Epithelial cell of esophagus (primary cell): ENCODE measurements at regions not wholly inside any gene's neighbourhood (a gene's known extent, or its start where the extent isn't known, plus 50 kb on each side); places are given as distances from the start of the nearest gene placed in this dataset.

Source experiments
- DNase-seq: peaks from one replicate; pipeline ENCODE4 v3.0.0; 2010; ENCODE audit warnings: low read depth
- H3K4me3 ChIP-seq: 2 replicates; pipeline ENCODE4 v1.5.1; 2011; ENCODE audit warnings: mild to moderate bottlenecking, low read length, control low read depth
- TF ChIP-seq, protein P1 (sequence below): IDR thresholded peaks from 2 replicates; pipeline ENCODE4 v1.5.1; 2011; ENCODE audit warnings: low read depth, mild to moderate bottlenecking, low read length, control low read depth, inconsistent platforms; ENCODE audit not compliant: insufficient read depth; ENCODE audit errors: missing control alignments

DNA sequence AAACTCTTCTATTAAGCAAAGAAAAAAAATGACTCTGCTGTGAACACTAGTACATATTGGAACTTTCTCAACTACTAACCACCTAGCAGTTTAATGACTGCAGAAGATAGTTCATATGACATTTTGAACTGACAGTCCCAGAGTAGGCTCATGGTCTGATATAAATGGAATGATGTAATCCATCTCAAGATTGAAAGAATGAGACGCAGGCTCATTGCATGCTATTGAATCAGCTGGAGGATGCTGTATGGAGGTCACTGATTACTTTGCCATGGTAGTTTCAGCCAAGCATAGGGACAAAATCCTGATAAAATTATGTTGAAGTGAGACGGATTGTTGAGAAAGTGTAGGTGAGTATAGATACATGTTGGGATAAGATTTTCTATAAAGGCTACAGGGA, 217.6 kb upstream of the SEMA3E start:
- H3K4me3 ChIP-seq: no peak overlapping the region
- TF ChIP-seq, protein P1, sequence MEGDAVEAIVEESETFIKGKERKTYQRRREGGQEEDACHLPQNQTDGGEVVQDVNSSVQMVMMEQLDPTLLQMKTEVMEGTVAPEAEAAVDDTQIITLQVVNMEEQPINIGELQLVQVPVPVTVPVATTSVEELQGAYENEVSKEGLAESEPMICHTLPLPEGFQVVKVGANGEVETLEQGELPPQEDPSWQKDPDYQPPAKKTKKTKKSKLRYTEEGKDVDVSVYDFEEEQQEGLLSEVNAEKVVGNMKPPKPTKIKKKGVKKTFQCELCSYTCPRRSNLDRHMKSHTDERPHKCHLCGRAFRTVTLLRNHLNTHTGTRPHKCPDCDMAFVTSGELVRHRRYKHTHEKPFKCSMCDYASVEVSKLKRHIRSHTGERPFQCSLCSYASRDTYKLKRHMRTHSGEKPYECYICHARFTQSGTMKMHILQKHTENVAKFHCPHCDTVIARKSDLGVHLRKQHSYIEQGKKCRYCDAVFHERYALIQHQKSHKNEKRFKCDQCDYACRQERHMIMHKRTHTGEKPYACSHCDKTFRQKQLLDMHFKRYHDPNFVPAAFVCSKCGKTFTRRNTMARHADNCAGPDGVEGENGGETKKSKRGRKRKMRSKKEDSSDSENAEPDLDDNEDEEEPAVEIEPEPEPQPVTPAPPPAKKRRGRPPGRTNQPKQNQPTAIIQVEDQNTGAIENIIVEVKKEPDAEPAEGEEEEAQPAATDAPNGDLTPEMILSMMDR: no peak
- DNase-seq: no peak

DNA sequence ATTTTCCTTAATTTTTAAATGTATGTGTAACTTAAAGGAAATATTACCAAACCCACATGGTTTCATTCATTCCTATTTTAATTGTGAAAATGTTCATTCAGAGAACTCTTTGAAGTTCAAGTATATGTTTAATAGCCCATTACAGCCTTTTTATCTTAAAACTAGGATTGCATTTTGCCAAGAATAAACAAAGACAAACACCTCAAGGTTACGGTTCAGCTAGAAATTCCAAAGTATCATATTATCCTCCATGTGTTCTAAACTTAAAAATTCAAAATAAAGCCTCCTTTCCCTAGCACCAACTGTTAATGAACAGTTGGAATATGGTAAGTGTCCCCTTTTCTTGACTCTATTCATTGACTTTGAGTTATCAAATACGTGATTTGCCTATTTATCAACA, 215.6 kb upstream of the SEMA3E start:
- DNase-seq: no peak
- TF ChIP-seq, protein P1: no peak
- H3K4me3 ChIP-seq: no peak overlapping the region

DNA sequence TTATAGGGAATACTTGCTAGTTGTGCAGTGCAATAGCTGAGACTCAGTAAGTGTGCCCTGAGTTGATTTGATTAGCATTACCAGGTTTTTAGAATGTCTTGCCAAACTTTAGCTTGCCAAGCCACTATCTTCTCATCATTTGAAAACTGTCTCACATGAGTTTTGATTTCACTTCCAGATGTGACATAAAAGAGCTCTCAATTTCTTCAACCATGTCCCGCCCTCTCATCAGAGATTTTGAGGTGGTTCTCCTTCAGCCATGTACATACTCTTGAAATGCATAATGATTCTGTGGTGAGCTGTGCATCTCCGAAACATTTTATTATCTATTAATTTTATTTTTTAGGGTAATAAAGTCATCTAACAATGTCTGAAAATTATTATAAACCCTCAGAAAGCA, 215.0 kb upstream of the SEMA3E start:
- no peak overlapping the region for H3K4me3 ChIP-seq
- DNase-seq: no peak
- TF ChIP-seq, protein P1: no peak

DNA sequence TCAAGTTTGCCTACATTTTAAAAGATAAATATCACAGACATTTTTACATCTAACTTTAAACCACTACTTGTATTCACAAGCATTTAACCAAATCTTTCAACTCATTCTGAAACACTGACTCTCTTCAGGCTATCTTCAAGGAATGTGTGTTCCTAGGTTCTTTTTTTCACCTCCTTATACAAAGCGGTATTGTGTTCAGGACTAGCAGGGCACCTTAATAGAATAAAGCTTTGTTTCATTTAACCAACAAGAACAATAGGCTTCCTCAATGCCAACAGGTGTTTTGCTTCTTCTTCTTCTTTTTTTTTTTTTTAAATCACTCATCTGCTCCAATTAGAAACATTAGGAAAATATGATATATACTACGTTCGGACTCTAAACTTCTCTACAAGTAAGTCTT, 212.9 kb upstream of the SEMA3E start:
- TF ChIP-seq, protein P1: no peak
- DNase-seq: no peak
- no peak overlapping the region for H3K4me3 ChIP-seq

DNA sequence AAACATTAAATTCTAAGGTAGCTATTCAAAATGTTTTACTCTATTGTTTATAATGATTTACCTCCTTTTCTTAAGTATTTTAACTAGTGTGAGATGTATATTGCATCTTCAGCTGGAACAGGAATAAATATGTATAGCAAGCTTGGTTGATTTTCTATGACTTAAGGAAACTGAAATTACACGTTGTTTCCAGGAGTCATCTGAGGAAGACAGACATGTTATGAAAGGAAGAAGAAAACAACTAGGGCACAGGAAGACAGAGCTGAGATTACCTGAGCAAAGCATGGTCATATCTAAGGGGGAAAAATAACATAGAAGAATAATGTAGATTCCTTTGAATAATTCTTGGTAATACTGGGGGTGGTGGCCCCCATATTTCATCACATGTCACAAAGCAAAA, 210.9 kb upstream of the SEMA3E start:
- H3K4me3 ChIP-seq: no peak overlapping the region
- DNase-seq: no peak
- TF ChIP-seq, protein P1: no peak

DNA sequence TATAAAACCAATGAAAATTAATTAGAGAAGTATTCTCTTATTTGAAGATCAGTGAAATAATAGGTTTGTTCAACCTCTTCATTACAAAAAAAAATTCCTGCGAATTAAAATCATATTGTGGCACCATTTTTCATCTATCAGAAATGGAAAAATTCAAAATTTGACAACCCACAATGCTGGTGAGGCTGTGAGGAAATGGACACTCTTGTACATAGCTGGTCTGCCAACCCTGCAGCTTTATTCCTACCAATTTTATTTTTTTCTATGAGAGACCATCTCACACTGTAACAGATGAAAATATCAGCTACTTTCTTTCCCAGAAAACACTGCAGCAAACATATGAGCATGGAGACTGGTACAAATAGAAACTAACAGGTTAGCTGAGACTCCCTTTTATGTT, 208.8 kb upstream of the SEMA3E start:
- H3K4me3 ChIP-seq: no peak overlapping the region
- DNase-seq: no peak
- TF ChIP-seq, protein P1: no peak

DNA sequence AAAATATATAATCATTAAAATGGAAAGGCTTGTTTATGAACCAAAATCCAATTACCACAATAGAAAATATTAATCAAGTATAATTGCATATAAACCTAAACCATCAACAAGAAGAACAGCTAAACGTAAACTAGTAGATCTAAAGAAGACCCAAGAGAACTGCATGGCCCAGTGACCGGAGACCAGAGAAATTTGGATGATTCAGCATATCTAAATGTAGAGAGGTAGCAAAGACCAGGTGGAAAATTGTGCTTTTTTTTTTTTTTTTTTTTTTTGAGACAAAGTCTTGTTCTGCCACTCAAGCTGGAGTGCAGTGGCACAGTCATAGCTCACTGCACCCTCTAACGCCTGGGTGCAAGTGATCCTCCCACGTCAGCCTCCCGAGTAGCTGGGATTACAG, 207.2 kb upstream of the SEMA3E start:
- H3K4me3 ChIP-seq: no peak overlapping the region
- no peak for DNase-seq
- TF ChIP-seq, protein P1: no peak
